Stimulated activated naive CD8-positive, alpha-beta T cell treated with anti-CD3 and anti-CD28 coated beads, Interleukin-15, amount 100 ng/mL, for 72 hours (primary cell): ENCODE measurements at regions not wholly inside any gene's neighbourhood (a gene's known extent, or its start where the extent isn't known, plus 50 kb on each side); places are given as distances from the start of the nearest gene placed in this dataset.

ENCODE experiments used
- ATAC-seq: fragments of 150-1000 bp; cut with Tn5 transposase; 2 replicates; pipeline ENCODE4 v1.10.0; 2021; ENCODE audit warnings: mild to moderate bottlenecking, moderate library complexity
- DNase-seq, 2 donors: peaks; one replicate each; pipeline ENCODE4 v3.0.0; 2021 to 2022
- H3K27ac Mint-ChIP-seq, 2 donors: one replicate each; pipeline ENCODE4 v1.8.0; 2022; ENCODE audit warnings: mild to moderate bottlenecking in 2 of 2, mixed read lengths in 2 of 2, moderate library complexity in 2 of 2
- H3K27me3 Mint-ChIP-seq: one replicate; pipeline ENCODE4 v1.8.0; 2022; ENCODE audit warnings: mixed read lengths
- H3K4me1 Mint-ChIP-seq: one replicate; pipeline ENCODE4 v1.8.0; 2022; ENCODE audit warnings: mild to moderate bottlenecking, mixed read lengths
- H3K4me3 Mint-ChIP-seq, 2 donors: one replicate each; pipeline ENCODE4 v1.8.0; 2022; ENCODE audit warnings: mild to moderate bottlenecking in 2 of 2, mixed read lengths in 2 of 2, moderate library complexity in 1 of 2
- H3K9me3 Mint-ChIP-seq, 2 donors: one replicate each; pipeline ENCODE4 v1.8.0; 2022; ENCODE audit warnings: mixed read lengths in 2 of 2

- H3K4me3 Mint-ChIP-seq: no peak overlapping the region
- H3K27me3 Mint-ChIP-seq: no peaks in the 10 kb centered on the region
- ATAC-seq (no peak), DNase-seq (no peak)
- no peak overlapping the region for H3K27ac Mint-ChIP-seq
- no peaks in the 10 kb centered on the region for H3K4me1 Mint-ChIP-seq
- no peaks in the 10 kb centered on the region for H3K9me3 Mint-ChIP-seq
Observed at GRCh38 chr2:16075045-16076012, 135.0 kb downstream of the MYCN start.

- Mint-ChIP-seq H3K9me3 (no peaks in the 10 kb centered on the region), H3K4me1 (no peaks in the 10 kb centered on the region), H3K27me3 (no peaks in the 10 kb centered on the region), H3K27ac (no peak overlapping the region), H3K4me3 (no peak overlapping the region)
- peak; percentile 6 for ATAC-seq
- no peak for DNase-seq
Observed at GRCh38 chr2:16073921-16074425, 133.6 kb downstream of the MYCN start.

DNA sequence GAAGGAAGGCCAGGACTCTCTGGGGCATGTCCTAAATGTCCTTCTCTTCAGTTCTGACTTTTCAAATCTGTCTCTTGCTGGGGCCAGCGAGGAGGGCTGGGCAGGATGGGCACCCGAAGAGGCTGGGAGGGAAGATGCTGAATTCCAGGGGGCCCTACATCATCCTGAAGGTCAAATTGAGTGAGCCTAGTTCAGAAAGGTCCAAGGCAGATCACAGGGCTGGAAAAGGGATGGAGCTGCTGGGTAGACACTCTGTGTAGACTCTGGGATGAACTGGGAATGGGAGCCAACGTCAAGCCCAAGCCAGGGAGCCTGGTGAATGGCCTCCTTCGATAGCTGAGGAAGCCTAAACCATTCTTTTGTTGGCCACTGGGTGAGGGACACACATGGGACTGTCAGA, 133.1 kb downstream of the MYCN start:
- no peaks in the 10 kb centered on the region for H3K4me1 Mint-ChIP-seq
- no peaks in the 10 kb centered on the region for H3K9me3 Mint-ChIP-seq
- ATAC-seq (no peak), DNase-seq (no peak)
- H3K27me3 Mint-ChIP-seq: no peaks in the 10 kb centered on the region
- H3K4me3 Mint-ChIP-seq: no peak overlapping the region
- no peak overlapping the region for H3K27ac Mint-ChIP-seq

DNA sequence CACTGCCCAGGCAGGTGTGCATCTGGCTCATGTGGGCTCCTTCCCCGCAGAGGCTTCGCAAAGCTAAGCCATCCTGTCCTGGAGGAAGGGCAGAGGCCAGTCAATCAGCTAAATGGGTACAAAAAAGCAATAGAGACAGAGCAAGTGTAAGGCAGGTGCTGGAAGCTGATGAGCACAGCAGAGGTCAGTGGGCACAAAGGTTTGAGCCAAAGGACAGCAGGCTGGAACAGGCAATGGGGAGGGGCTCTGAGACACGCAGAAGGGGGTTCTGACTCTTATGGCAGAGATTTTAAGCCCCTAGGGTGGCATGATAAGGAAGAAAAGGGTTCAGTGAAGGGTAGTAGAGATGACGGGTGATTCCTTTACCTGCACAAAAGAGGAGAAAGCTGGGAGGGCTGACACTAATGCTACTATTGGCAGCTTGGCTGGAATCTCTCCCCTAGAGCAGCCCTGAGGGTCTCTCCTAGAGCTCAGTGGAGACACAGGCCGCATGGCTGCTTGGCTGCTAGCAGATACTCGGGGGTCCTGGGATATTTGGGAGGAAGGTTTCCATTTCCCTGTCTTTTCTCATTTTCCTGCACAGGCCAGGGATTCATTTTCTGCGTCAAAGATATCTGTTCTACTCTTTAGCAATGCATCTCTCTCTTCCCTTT, 132.4 kb downstream of the MYCN start:
- Mint-ChIP-seq H3K4me3 (no peak overlapping the region), H3K27me3 (no peaks in the 10 kb centered on the region), H3K27ac (no peak overlapping the region), H3K9me3 (no peaks in the 10 kb centered on the region), H3K4me1 (no peaks in the 10 kb centered on the region)
- ATAC-seq (no peak), DNase-seq (no peak)

DNA sequence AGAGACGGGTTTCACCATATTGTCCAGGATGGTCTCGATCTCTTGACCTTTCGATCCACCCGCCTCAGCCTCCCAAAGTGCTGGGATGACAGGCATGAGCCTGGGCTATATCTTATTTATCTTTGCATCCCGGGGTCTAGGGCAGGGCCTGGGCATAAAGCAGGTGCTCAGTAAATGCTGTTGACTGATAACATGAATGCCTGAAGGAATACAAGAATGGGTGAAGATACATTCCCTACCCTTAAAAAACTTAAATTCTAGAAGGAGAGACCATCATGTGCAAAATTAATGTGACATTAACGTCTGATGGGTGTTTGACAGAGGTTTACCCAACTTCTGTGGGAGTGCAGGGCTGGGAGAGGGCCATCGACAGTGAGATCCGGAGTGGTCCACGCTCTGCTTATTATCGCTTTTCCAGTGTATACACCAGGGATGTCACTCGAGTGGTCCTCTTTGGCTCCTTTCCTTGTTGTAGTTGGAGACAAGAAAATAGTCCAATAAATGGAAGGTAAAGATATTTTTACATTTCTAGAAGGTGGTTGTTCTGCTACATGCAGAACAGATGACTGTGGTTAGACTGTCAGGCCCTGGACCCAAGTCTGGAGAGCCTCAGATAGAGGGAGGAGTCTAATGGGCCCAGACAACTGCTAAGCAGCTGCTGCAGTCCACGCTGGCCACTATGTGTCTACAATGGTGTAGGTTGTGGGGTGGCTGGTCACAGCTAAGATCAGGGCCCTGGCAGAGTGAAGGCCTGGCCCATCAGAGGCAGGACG, 131.7 kb downstream of the MYCN start:
- H3K9me3 Mint-ChIP-seq: no peaks in the 10 kb centered on the region
- no peak for DNase-seq
- H3K27ac Mint-ChIP-seq: no peak overlapping the region
- no peaks in the 10 kb centered on the region for H3K4me1 Mint-ChIP-seq
- no peak for ATAC-seq
- H3K4me3 Mint-ChIP-seq: no peak overlapping the region
- no peaks in the 10 kb centered on the region for H3K27me3 Mint-ChIP-seq

DNA sequence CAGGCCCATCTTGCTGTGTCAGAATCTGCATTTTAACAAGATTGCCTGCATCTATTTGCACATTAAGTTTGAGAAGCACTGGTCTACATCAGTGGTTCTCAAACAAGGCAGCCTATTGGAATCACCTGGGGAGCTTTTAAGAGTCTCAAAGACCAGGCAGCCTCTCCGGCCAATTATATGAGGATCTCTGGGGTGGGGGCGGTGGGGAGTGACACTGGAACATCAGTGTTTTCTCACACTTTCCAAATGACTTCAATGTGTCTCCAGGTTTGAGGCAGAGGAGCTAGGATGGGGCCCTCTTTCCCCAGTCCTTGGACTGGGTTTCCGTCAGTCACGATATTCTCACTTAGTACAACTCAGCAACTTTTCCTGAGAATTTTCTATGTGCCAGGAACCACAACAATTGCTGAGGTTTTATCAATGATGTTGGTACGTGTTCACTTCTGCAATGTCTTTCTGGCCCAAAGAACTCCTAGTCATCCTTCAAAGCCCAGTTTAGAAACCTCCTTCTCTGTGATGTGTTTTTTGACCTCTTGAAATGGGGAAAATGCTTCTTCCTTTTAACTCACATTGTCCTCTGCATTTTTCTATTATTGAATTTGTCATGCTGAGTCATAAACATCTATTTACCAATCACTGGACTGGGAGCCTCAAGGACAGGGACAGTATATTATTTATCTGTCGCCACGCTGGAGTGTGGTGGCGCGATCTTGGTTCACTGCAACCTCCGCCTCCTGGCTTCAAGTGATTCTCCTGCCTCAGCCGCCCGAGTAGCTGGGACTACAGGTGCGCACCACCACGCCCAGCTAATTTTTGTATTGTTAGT, 130.9 kb downstream of the MYCN start:
- H3K4me1 Mint-ChIP-seq: no peaks in the 10 kb centered on the region
- no peak for ATAC-seq

GRCh38 chr2:16070648-16070971, 130.3 kb downstream of the MYCN start:
- H3K27me3 Mint-ChIP-seq: no peaks in the 10 kb centered on the region
- H3K4me1 Mint-ChIP-seq: no peaks in the 10 kb centered on the region
- DNase-seq: no peak
- H3K27ac Mint-ChIP-seq: no peak overlapping the region
- ATAC-seq: no peak
- H3K9me3 Mint-ChIP-seq: no peaks in the 10 kb centered on the region
- no peak overlapping the region for H3K4me3 Mint-ChIP-seq

More for the DNA sequence above, 130.9 kb downstream of the MYCN start:
- no peak overlapping the region for H3K4me3 Mint-ChIP-seq
- H3K9me3 Mint-ChIP-seq: no peaks in the 10 kb centered on the region
- no peak for DNase-seq
- H3K27me3 Mint-ChIP-seq: no peaks in the 10 kb centered on the region
- H3K27ac Mint-ChIP-seq: no peak overlapping the region

GRCh38 chr2:16069933-16070647, 129.7 kb downstream of the MYCN start:
- DNase-seq (no peak), ATAC-seq (no peak)
- H3K4me3 Mint-ChIP-seq: no peak overlapping the region
- no peaks in the 10 kb centered on the region for H3K27me3 Mint-ChIP-seq
- H3K27ac Mint-ChIP-seq: no peak overlapping the region
- no peaks in the 10 kb centered on the region for H3K9me3 Mint-ChIP-seq
- no peaks in the 10 kb centered on the region for H3K4me1 Mint-ChIP-seq

- H3K9me3 Mint-ChIP-seq: no peaks in the 10 kb centered on the region
- ATAC-seq (no peak), DNase-seq (no peak)
- H3K4me1 Mint-ChIP-seq: no peaks in the 10 kb centered on the region
- no peak overlapping the region for H3K27ac Mint-ChIP-seq
- H3K4me3 Mint-ChIP-seq: no peak overlapping the region
- no peaks in the 10 kb centered on the region for H3K27me3 Mint-ChIP-seq
Observed at GRCh38 chr2:16069663-16069932, 129.2 kb downstream of the MYCN start.

GRCh38 chr2:16068552-16068940, 128.2 kb downstream of the MYCN start:
- Mint-ChIP-seq H3K27me3 (no peaks in the 10 kb centered on the region), H3K4me1 (no peaks in the 10 kb centered on the region), H3K9me3 (peaks cover 8 to 10% of the 10 kb centered on the region in 2 donors), H3K4me3 (no peak overlapping the region), H3K27ac (no peak overlapping the region)
- DNase-seq (no peak), ATAC-seq (no peak)

- Mint-ChIP-seq H3K27ac (peak overlapping the region in 1 of 2 donors; percentile 35), H3K27me3 (no peaks in the 10 kb centered on the region), H3K4me1 (no peaks in the 10 kb centered on the region), H3K4me3 (no peak overlapping the region), H3K9me3 (peaks cover 8 to 15% of the 10 kb centered on the region in 2 donors)
- ATAC-seq: no peak
- DNase-seq: no peak
Observed at GRCh38 chr2:16067866-16068551, 127.7 kb downstream of the MYCN start.

- Mint-ChIP-seq H3K27ac (no peak overlapping the region), H3K27me3 (no peaks in the 10 kb centered on the region), H3K4me3 (no peak overlapping the region), H3K4me1 (no peaks in the 10 kb centered on the region), H3K9me3 (peaks cover 8 to 21% of the 10 kb centered on the region in 2 donors)
- ATAC-seq: no peak
- DNase-seq: no peak
Observed at GRCh38 chr2:16067444-16067843, 127.1 kb downstream of the MYCN start.

- DNase-seq (no peak), ATAC-seq (no peak)
- H3K9me3 Mint-ChIP-seq: peaks cover 8 to 25% of the 10 kb centered on the region in 2 donors
- H3K4me1 Mint-ChIP-seq: no peaks in the 10 kb centered on the region
- H3K4me3 Mint-ChIP-seq: no peak overlapping the region
- H3K27me3 Mint-ChIP-seq: no peaks in the 10 kb centered on the region
- peak overlapping the region in 1 of 2 donors; percentile 2 for H3K27ac Mint-ChIP-seq
Observed at GRCh38 chr2:16067037-16067406, 126.7 kb downstream of the MYCN start.

- H3K9me3 Mint-ChIP-seq: peaks cover 8 to 31% of the 10 kb centered on the region in 2 donors
- DNase-seq (no peak), ATAC-seq (no peak)
- H3K4me1 Mint-ChIP-seq: no peaks in the 10 kb centered on the region
- H3K27me3 Mint-ChIP-seq: no peaks in the 10 kb centered on the region
- H3K4me3 Mint-ChIP-seq: no peak overlapping the region
- H3K27ac Mint-ChIP-seq: peak overlapping the region in 1 of 2 donors; percentile 2
Observed at GRCh38 chr2:16066261-16067036, 126.1 kb downstream of the MYCN start.
